CD4-positive, alpha-beta memory T cell (primary cell): ENCODE measurements at regions not wholly inside any gene's neighbourhood (a gene's known extent, or its start where the extent isn't known, plus 50 kb on each side); places are given as distances from the start of the nearest gene placed in this dataset.

Experiments used
- CTCF ChIA-PET: fragments of 350-600 bp; sonication (Branson Sonifier 250); formaldehyde crosslinking; loops from one replicate; lab custom pipeline; 2021; ENCODE audit warnings: inconsistent platforms; ENCODE audit not compliant: partially characterized antibody; lab: Charles Lee
- POLR2A ChIA-PET: fragments of 350-600 bp; sonication (Branson Sonifier 250); formaldehyde crosslinking; loops from one replicate; lab custom pipeline; 2021; ENCODE audit not compliant: partially characterized antibody; lab: Charles Lee
- DNase-seq, 5 donors: peaks; one replicate each; pipeline versions ENCODE4 v3.0.0 to v3.0.0-alpha.2; 2020 to 2022; ENCODE audit warnings: mixed read lengths in 1 of 5
- H3K27ac ChIP-seq: one replicate; pipeline ENCODE4 v1.7.0; 2013; ENCODE audit warnings: low read depth, low read length
- H3K27me3 ChIP-seq: 2 replicates; pipeline ENCODE4 v1.7.0; 2013; ENCODE audit warnings: mild to moderate bottlenecking, low read length, moderate library complexity; ENCODE audit not compliant: insufficient read depth
- H3K36me3 ChIP-seq: 2 replicates; pipeline ENCODE4 v1.7.0; 2013; ENCODE audit warnings: mild to moderate bottlenecking, low read length, moderate library complexity; ENCODE audit not compliant: insufficient read depth
- H3K4me1 ChIP-seq: 2 replicates; pipeline ENCODE4 v1.7.0; 2013; ENCODE audit warnings: mild to moderate bottlenecking, low read length, moderate library complexity; ENCODE audit not compliant: insufficient read depth
- H3K4me3 ChIP-seq, 2 donors: one replicate each; pipeline ENCODE4 v1.7.0; 2013; ENCODE audit warnings: low read length in 2 of 2, mild to moderate bottlenecking in 1 of 2
- H3K9me3 ChIP-seq, 2 donors: one replicate each; pipeline ENCODE4 v1.7.0; 2013; ENCODE audit warnings: low read length in 2 of 2, control low read depth in 1 of 2; ENCODE audit not compliant: control insufficient read depth in 1 of 2
- H3K27ac Mint-ChIP-seq, 7 donors: one replicate each; pipeline ENCODE4 v1.8.0; 2020 to 2021; ENCODE audit warnings: mixed read lengths in 7 of 7, mild to moderate bottlenecking in 6 of 7, inconsistent platforms in 3 of 7, moderate library complexity in 3 of 7
- H3K27me3 Mint-ChIP-seq, 2 donors: one replicate each; pipeline ENCODE4 v1.8.0; 2020 to 2021; ENCODE audit warnings: mixed read lengths in 2 of 2
- H3K36me3 Mint-ChIP-seq, 2 donors: one replicate each; pipeline ENCODE4 v1.8.0; 2020 to 2021; ENCODE audit warnings: mixed read lengths in 2 of 2, inconsistent platforms in 1 of 2, mild to moderate bottlenecking in 1 of 2
- H3K4me1 Mint-ChIP-seq, 4 donors: one replicate each; pipeline ENCODE4 v1.8.0; 2020 to 2021; ENCODE audit warnings: mixed read lengths in 4 of 4, mild to moderate bottlenecking in 1 of 4
- H3K4me3 Mint-ChIP-seq, 8 donors: one replicate each; pipeline ENCODE4 v1.8.0; 2020 to 2021; ENCODE audit warnings: mixed read lengths in 8 of 8, mild to moderate bottlenecking in 7 of 8, moderate library complexity in 6 of 8, inconsistent platforms in 3 of 8
- H3K9me3 Mint-ChIP-seq, 8 donors: one replicate each; pipeline ENCODE4 v1.8.0; 2020 to 2021; ENCODE audit warnings: mixed read lengths in 8 of 8, mild to moderate bottlenecking in 5 of 8, inconsistent platforms in 3 of 8, moderate library complexity in 1 of 8
- intact Hi-C: fragments of 100-400 bp; cut with micrococcal nuclease; formaldehyde crosslinking; loops from one replicate; pipeline ENCODE4 v1.15.1; 2023

GRCh38 chr1:177469519-177469918 lies 298.8 kb downstream of the BRINP2 start:
- intact Hi-C loops = no loop called here
- DNase-seq = no peak
- Mint-ChIP-seq H3K27ac (no peak overlapping the region), H3K36me3 (no peaks in the 10 kb centered on the region), H3K4me3 (no peak overlapping the region), H3K27me3 (no peaks in the 10 kb centered on the region), H3K9me3 (peaks cover 0 to 5% (median 3%) of the 10 kb centered on the region in 8 donors), H3K4me1 (no peaks in the 10 kb centered on the region)
- ChIA-PET POLR2A (no interaction called here), CTCF (interaction anchor here (0.7 kb wide), 1 partner anchor 440 kb away, joined by 3 read pairs; no protein-coding TSS in a partner anchor)
- Histone ChIP-seq H3K27ac (no peak overlapping the region), H3K9me3 (no peaks in the 10 kb centered on the region), H3K4me1 (no peaks in the 10 kb centered on the region), H3K27me3 (no peaks in the 10 kb centered on the region), H3K4me3 (no peak overlapping the region), H3K36me3 (no peaks in the 10 kb centered on the region)

- Mint-ChIP-seq H3K4me3 (no peak overlapping the region), H3K27ac (no peak overlapping the region), H3K4me1 (no peaks in the 10 kb centered on the region), H3K27me3 (no peaks in the 10 kb centered on the region), H3K9me3 (peaks cover 0 to 19% (median 3%) of the 10 kb centered on the region in 8 donors), H3K36me3 (no peaks in the 10 kb centered on the region)
- no peak overlapping the region for H3K4me3 ChIP-seq
- H3K27ac ChIP-seq = no peak overlapping the region
- intact Hi-C loops = no loop called here
- ChIA-PET CTCF (no interaction called here), POLR2A (no interaction called here)
- H3K4me1 ChIP-seq = no peaks in the 10 kb centered on the region
- no peaks in the 10 kb centered on the region for H3K9me3 ChIP-seq
- H3K36me3 ChIP-seq = no peaks in the 10 kb centered on the region
- no peak for DNase-seq
- H3K27me3 ChIP-seq = no peaks in the 10 kb centered on the region
Measured at GRCh38 chr1:177466286-177466685, 295.5 kb downstream of the BRINP2 start.

DNA sequence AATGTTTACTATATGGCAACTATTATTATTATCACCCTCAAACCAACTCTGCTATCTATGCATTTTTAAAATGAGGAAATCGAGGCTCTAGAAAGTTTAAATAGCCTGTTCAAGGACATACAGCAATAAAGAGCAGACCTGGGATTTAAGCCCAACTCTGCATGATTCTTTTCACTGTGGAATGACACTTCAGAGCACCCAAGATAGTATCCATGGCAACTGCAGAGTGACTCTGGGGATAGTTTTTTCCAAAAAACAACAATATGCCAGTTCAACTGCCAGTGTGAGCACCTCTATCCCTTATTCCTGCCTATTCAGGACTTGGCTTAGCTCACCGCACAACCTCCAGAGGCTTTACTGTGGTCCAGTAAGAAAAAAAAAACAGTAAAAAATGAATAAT lies 293.9 kb downstream of the BRINP2 start:
- Histone ChIP-seq H3K9me3 (no peaks in the 10 kb centered on the region), H3K27ac (no peak overlapping the region), H3K4me1 (no peaks in the 10 kb centered on the region), H3K27me3 (no peaks in the 10 kb centered on the region), H3K4me3 (no peak overlapping the region), H3K36me3 (no peaks in the 10 kb centered on the region)
- no peaks in the 10 kb centered on the region for H3K4me1 Mint-ChIP-seq
- no peaks in the 10 kb centered on the region for H3K36me3 Mint-ChIP-seq
- intact Hi-C loops = no loop called here
- CTCF ChIA-PET = no interaction called here
- H3K9me3 Mint-ChIP-seq = peaks cover 0 to 26% (median 6%) of the 10 kb centered on the region in 8 donors
- peaks cover 0 to 1% of the 10 kb centered on the region in 2 donors for H3K27me3 Mint-ChIP-seq
- H3K4me3 Mint-ChIP-seq = no peak overlapping the region
- no peak for DNase-seq
- H3K27ac Mint-ChIP-seq = no peak overlapping the region
- POLR2A ChIA-PET = no interaction called here

- DNase-seq = no peak
- intact Hi-C loops = no loop called here
- Mint-ChIP-seq H3K27me3 (no peaks in the 10 kb centered on the region), H3K27ac (no peak overlapping the region), H3K4me1 (no peaks in the 10 kb centered on the region), H3K9me3 (peaks cover 0 to 11% (median 6%) of the 10 kb centered on the region in 8 donors), H3K36me3 (no peaks in the 10 kb centered on the region), H3K4me3 (no peak overlapping the region)
- H3K27ac ChIP-seq = no peak overlapping the region
- no peak overlapping the region for H3K4me3 ChIP-seq
- H3K9me3 ChIP-seq = peaks cover 0 to 4% of the 10 kb centered on the region in 2 donors
- H3K4me1 ChIP-seq = no peaks in the 10 kb centered on the region
- ChIA-PET CTCF (no interaction called here), POLR2A (no interaction called here)
- H3K27me3 ChIP-seq = no peaks in the 10 kb centered on the region
- no peaks in the 10 kb centered on the region for H3K36me3 ChIP-seq
Measured at GRCh38 chr1:177451191-177451590, 280.4 kb downstream of the BRINP2 start.

DNA sequence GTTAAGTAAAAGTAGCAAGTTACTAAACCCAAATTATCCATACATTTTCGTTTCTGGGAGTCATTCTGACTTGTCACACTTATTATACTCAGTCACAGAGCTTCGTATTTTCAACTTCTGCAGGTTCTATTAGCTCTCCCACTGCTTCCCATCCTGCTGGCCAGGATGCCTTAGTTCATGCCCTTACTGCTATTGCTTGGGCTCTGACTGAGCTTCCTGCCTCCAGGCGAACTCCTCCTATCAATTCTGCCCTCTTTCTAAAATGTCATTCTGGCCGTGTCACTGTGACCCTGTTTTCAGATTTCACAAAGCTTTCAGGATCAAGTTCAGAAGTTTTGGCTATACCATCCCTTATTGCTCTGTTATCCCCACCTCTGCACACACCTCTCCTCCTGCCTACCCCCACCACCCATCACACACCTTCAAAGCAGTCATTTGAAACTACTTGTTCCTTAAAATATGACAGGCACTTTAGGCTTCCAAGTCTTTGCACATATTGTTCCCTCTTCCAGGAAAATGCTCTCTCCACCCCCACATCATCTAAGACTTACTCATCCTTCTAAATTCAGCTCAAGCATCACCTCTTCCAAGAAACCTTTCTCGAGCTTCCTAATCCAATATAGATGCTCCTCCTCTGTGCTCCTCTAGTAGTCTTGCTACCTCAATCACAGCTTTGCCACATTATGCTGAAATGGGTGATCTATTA lies 278.0 kb downstream of the BRINP2 start:
- Mint-ChIP-seq H3K9me3 (peaks cover 0 to 11% (median 5%) of the 10 kb centered on the region in 8 donors), H3K4me1 (no peaks in the 10 kb centered on the region), H3K4me3 (no peak overlapping the region), H3K27ac (no peak overlapping the region), H3K27me3 (no peaks in the 10 kb centered on the region), H3K36me3 (no peaks in the 10 kb centered on the region)
- no peak for DNase-seq
- no peak overlapping the region for H3K4me3 ChIP-seq
- no peaks in the 10 kb centered on the region for H3K27me3 ChIP-seq
- no peaks in the 10 kb centered on the region for H3K4me1 ChIP-seq
- peaks cover 0 to 4% of the 10 kb centered on the region in 2 donors for H3K9me3 ChIP-seq
- H3K36me3 ChIP-seq = no peaks in the 10 kb centered on the region
- intact Hi-C loops = no loop called here
- ChIA-PET CTCF (no interaction called here), POLR2A (no interaction called here)
- no peak overlapping the region for H3K27ac ChIP-seq

- no peak overlapping the region for H3K4me3 ChIP-seq
- intact Hi-C loops = no loop called here
- CTCF ChIA-PET = no interaction called here
- Mint-ChIP-seq H3K27ac (no peak overlapping the region), H3K27me3 (no peaks in the 10 kb centered on the region), H3K4me3 (no peak overlapping the region), H3K4me1 (no peaks in the 10 kb centered on the region), H3K36me3 (no peaks in the 10 kb centered on the region), H3K9me3 (peaks cover 0 to 8% (median 4%) of the 10 kb centered on the region in 8 donors)
- no peaks in the 10 kb centered on the region for H3K36me3 ChIP-seq
- H3K27me3 ChIP-seq = no peaks in the 10 kb centered on the region
- peaks cover 0 to 4% of the 10 kb centered on the region in 2 donors for H3K9me3 ChIP-seq
- no peak overlapping the region for H3K27ac ChIP-seq
- no peak for DNase-seq
- H3K4me1 ChIP-seq = no peaks in the 10 kb centered on the region
- POLR2A ChIA-PET = no interaction called here
Measured at GRCh38 chr1:177448036-177448615, 277.4 kb downstream of the BRINP2 start.

DNA sequence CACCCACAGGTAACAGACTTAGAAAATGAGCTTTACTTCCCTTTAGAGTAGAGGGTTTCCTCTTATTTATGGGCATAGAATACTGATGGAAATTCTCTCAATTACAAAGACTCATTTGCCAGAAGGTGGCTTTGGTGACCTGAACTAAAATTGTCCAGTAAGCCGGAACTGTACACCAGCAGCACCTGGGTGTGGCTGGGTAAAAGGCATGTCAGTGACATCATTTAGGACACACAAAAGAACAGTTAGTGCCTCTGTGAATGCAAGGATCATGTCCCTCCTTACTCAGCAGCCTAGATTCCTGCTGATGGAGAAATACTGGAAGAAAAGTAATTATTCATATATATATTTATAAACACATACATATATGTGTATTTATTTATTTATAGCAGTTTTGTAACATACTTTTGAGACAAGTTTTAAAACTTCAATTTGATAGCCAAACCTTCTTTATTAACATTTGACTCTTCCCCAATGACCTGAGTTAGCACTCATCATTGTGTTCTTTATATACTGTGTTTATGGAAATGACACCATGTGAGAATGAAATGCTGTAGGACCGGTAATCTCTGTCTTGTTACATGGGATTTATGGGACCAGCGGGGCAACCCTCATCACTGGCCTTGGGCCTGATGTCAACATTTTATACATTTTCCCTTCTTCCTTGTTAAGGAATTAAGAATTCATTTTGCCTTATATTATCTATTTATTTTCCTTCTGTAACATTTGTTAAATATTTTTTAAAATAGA lies 274.4 kb downstream of the BRINP2 start:
- intact Hi-C loops = no loop called here
- Mint-ChIP-seq H3K27me3 (no peaks in the 10 kb centered on the region), H3K27ac (no peak overlapping the region), H3K4me1 (no peaks in the 10 kb centered on the region), H3K36me3 (no peaks in the 10 kb centered on the region), H3K9me3 (peaks cover 0 to 6% (median 3%) of the 10 kb centered on the region in 8 donors), H3K4me3 (no peak overlapping the region)
- Histone ChIP-seq H3K36me3 (no peaks in the 10 kb centered on the region), H3K9me3 (no peaks in the 10 kb centered on the region), H3K27me3 (no peaks in the 10 kb centered on the region), H3K4me3 (no peak overlapping the region), H3K27ac (no peak overlapping the region), H3K4me1 (no peaks in the 10 kb centered on the region)
- ChIA-PET CTCF (no interaction called here), POLR2A (no interaction called here)
- no peak for DNase-seq
